HG02981 (cell line): ENCODE measurements at regions not wholly inside any gene's neighbourhood (a gene's known extent, or its start where the extent isn't known, plus 50 kb on each side); places are given as distances from the start of the nearest gene placed in this dataset.
A peak's percentile ranks its signal among the peaks of the same experiment; 100 is the strongest.
"Not testable (repeated sequence)": the region's sequence is repeated elsewhere in the genome, so short reads cannot be mapped to it uniquely, and the experiment has no call there.

Experiments used
- ATAC-seq: cut with Tn5 transposase; IDR thresholded peaks from one replicate; pipeline ENCODE4 v1.9.1; 2021; ENCODE audit warnings: mild to moderate bottlenecking, moderate library complexity; ENCODE audit not compliant: unreplicated experiment

GRCh38 chr2:14960686-14961324 is 328.3 kb downstream of the LRATD1 start:
- ATAC-seq: no peak

GRCh38 chr2:14967729-14968128 is 335.2 kb downstream of the LRATD1 start:
- no peak for ATAC-seq

GRCh38 chr2:14975381-14975780 is 342.9 kb downstream of the LRATD1 start:
- ATAC-seq: no peak

GRCh38 chr2:14977021-14977420 is 344.5 kb downstream of the LRATD1 start:
- no peak for ATAC-seq

- no peak for ATAC-seq
These were observed 346.3 kb downstream of the LRATD1 start for GRCh38 chr2:14978845-14979244.

- ATAC-seq: no peak
These were observed 350.3 kb downstream of the LRATD1 start for GRCh38 chr2:14982790-14983189.

- no peak for ATAC-seq
These were observed 356.1 kb downstream of the LRATD1 start for GRCh38 chr2:14988600-14988999.

GRCh38 chr2:14991723-14992122 is 359.2 kb downstream of the LRATD1 start:
- ATAC-seq: no peak

GRCh38 chr2:14994721-14995120 is 362.2 kb downstream of the LRATD1 start:
- ATAC-seq: no peak

GRCh38 chr2:14996351-14997014 is 364.0 kb downstream of the LRATD1 start:
- ATAC-seq: no peak

- no peak for ATAC-seq
These were observed 366.0 kb downstream of the LRATD1 start for GRCh38 chr2:14998546-14998945.

- no peak for ATAC-seq
These were observed 366.7 kb downstream of the LRATD1 start for GRCh38 chr2:14999114-14999661.

GRCh38 chr2:15002519-15002918 is 370.0 kb downstream of the LRATD1 start:
- not testable (repeated sequence) for ATAC-seq

- ATAC-seq: peak; percentile 63
These were observed 374.1 kb downstream of the LRATD1 start for GRCh38 chr2:15006667-15007066.

GRCh38 chr2:15009681-15010080 is 377.2 kb downstream of the LRATD1 start:
- no peak for ATAC-seq

GRCh38 chr2:15010346-15010745 is 377.8 kb downstream of the LRATD1 start:
- peak; percentile 67 for ATAC-seq

GRCh38 chr2:15018814-15019213 is 386.3 kb downstream of the LRATD1 start:
- ATAC-seq: no peak

GRCh38 chr2:15023221-15023620 is 390.7 kb downstream of the LRATD1 start:
- ATAC-seq: no peak

- no peak for ATAC-seq
These were observed 395.9 kb downstream of the LRATD1 start for GRCh38 chr2:15028406-15028805.

GRCh38 chr2:15031745-15032240 is 399.3 kb downstream of the LRATD1 start:
- peak; percentile 95 for ATAC-seq

- no peak for ATAC-seq
These were observed 401.7 kb downstream of the LRATD1 start for GRCh38 chr2:15034246-15034645.

- no peak for ATAC-seq
These were observed 402.3 kb downstream of the LRATD1 start for GRCh38 chr2:15034860-15035259.
